GM13977 (cell line): ENCODE measurements at regions not wholly inside any gene's neighbourhood (a gene's known extent, or its start where the extent isn't known, plus 50 kb on each side); places are given as distances from the start of the nearest gene placed in this dataset.
"Not testable (repeated sequence)": the region's sequence is repeated elsewhere in the genome, so short reads cannot be mapped to it uniquely, and the experiment has no call there.

Experiments used
- DNase-seq: peaks from one replicate; pipeline ENCODE4 v3.0.0; 2012; ENCODE audit warnings: low spot score
- in situ Hi-C: fragments of 300-500 bp; cut with MboI; formaldehyde crosslinking; loops from one replicate; pipeline ENCODE4 v1.12.0; 2022; ENCODE audit warnings: low sequenced_read_pairs, low pct_unique_long_range_greater_than_20kb, mixed read lengths, inconsistent platforms; ENCODE audit not compliant: unreplicated experiment
- TF ChIP-seq, protein P1 (sequence below): IDR thresholded peaks from 2 replicates; pipeline ENCODE4 v1.5.1; 2012; ENCODE audit warnings: mild to moderate bottlenecking, control low read depth; ENCODE audit not compliant: insufficient read depth; ENCODE audit errors: extremely low read depth, missing control alignments

DNA sequence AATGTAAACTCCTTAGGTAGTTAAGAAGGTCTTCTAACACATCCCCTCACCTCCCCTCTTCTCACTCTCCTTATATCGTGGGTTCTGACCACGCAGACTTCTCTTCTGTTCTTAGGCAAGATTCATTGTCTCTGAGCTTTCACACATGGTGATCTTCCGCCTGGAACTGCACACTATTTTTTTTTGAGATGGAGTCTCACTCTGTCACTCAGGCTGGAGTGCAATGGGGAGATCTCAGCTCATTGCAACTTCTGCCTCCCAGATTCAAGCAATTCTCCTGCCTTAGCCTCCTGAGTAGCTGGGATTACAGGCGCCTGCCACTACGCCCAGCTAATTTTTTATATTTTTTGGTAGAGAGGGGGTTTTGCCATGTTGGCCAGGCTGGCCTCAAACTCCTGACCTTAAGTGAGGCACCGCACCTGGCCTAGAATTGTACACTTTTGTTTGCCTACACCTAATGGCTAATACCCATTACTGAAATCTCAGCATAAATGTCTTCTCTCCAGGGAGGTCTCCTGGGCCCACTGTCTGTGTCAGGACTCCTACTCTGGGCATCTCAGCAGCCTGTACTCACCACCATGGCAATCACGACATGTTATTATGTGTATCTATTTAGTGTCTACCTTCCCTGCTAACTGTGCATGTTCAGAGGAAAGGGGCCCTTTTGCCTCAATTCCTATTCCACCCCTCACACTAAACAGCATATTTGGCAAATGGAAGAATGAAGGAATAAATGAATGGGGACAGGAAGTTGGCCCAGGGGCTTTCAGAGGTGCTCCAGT lies 646.3 kb upstream of the DPP6 start:
- in situ Hi-C loops = no loop called here
- TF ChIP-seq, protein P1, sequence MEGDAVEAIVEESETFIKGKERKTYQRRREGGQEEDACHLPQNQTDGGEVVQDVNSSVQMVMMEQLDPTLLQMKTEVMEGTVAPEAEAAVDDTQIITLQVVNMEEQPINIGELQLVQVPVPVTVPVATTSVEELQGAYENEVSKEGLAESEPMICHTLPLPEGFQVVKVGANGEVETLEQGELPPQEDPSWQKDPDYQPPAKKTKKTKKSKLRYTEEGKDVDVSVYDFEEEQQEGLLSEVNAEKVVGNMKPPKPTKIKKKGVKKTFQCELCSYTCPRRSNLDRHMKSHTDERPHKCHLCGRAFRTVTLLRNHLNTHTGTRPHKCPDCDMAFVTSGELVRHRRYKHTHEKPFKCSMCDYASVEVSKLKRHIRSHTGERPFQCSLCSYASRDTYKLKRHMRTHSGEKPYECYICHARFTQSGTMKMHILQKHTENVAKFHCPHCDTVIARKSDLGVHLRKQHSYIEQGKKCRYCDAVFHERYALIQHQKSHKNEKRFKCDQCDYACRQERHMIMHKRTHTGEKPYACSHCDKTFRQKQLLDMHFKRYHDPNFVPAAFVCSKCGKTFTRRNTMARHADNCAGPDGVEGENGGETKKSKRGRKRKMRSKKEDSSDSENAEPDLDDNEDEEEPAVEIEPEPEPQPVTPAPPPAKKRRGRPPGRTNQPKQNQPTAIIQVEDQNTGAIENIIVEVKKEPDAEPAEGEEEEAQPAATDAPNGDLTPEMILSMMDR = no peak
- DNase-seq = no peak

DNA sequence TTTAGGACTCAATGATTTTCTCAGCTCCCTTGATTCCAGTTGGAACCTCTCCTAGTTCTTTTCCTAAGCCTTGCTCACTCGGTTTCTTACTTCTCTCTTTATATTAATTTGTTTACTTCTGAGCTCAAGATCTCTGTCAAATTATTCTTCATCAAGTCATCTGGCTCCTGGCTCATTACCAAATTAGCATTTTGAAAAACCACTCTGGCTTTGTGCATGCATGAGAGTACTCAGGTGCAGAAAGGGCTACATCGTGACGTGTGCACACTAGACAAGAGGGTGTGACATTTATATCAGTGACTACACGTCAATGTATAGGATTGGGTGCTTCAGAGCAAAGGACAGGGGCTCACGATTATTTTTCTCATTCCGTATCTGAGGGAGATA lies 645.7 kb upstream of the DPP6 start:
- in situ Hi-C loops = no loop called here
- TF ChIP-seq, protein P1 = no peak
- no peak for DNase-seq

- no peak for DNase-seq
- TF ChIP-seq, protein P1 = no peak
- in situ Hi-C loops = no loop called here
Measured at GRCh38 chr7:153407291-153408046, 644.7 kb upstream of the DPP6 start.

- TF ChIP-seq, protein P1 = no peak
- in situ Hi-C loops = no loop called here
Measured at GRCh38 chr7:153408360-153409335, 643.5 kb upstream of the DPP6 start.

GRCh38 chr7:153409567-153410342 lies 642.4 kb upstream of the DPP6 start:
- in situ Hi-C loops, DNase-seq: not testable (repeated sequence)

More at GRCh38 chr7:153408360-153409335, 643.5 kb upstream of the DPP6 start:
- DNase-seq = no peak

- DNase-seq, in situ Hi-C loops: not testable (repeated sequence)
Measured at GRCh38 chr7:153410997-153411642, 641.1 kb upstream of the DPP6 start.

GRCh38 chr7:153412114-153412823 lies 639.9 kb upstream of the DPP6 start:
- DNase-seq = not testable (repeated sequence)

DNA sequence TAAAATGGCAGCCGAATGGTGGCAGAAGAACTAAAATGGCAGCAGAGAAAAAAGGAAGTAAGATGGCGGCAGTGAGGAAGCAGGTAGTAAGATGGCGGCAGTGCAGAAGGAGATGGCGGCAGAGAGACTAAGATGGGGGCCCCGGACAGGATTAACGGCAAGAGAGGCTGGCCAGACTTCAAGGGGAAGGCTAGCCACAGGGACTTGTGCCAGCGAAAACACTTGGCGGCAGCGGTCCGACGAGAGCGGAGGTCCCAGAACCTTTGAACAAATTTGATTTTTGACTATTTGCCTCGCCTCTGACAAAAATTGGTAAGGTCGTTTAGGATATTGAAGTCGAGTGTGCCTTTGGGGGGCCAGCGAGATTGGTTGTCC lies 639.4 kb upstream of the DPP6 start:
- DNase-seq, in situ Hi-C loops: not testable (repeated sequence)

More at GRCh38 chr7:153412114-153412823, 639.9 kb upstream of the DPP6 start:
- in situ Hi-C loops = not testable (repeated sequence)
